Inferior parietal cortex (tissue), 1 donor: ENCODE measurements at regions not wholly inside any gene's neighbourhood (a gene's known extent, or its start where the extent isn't known, plus 50 kb on each side); places are given as distances from the start of the nearest gene placed in this dataset.

Experiments
- DNase-seq: peaks from one replicate; pipeline ENCODE4 v3.0.0-alpha.2; 2016; ENCODE audit errors: extremely low spot score

DNA sequence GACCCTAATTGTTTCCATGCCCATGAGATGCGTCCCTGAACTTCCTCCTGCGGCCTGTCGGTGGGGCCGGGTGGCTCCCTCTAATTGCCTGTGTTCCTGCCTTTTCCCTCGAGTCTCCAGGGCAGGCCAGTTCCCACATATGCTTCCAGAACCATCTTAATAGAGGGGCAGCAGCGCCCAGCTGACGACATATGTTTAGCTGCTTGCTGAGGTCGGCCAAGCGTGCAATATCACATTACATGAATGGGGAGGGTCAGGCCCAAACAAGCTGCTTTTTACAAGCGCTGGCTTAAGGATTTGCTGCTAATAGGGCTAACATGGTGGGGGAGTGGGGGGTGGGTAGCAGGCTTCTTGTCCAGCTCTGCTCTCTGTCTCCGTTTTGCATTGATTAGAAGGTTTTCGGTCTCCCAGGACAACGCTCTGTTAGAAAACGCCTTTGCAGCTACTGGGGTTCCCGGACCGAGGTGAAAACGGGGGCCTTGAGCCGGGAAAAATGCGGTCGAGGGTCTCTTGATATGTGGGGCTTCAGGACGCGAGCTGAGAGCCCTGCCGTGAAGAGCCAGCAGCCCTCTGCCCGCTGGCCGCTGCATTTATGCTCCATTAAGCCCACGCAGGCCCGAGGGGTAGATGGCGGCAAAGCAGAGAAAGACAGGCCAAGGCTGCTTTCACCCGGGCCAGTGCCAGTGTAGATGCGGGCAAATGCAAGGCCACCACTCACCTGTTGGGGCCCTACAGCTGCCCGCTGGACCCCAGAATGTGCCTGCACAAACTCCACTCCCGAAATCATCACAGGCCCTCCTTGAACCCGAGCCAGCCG lies 308.5 kb downstream of the BMP7 start:
- no peak for DNase-seq

DNA sequence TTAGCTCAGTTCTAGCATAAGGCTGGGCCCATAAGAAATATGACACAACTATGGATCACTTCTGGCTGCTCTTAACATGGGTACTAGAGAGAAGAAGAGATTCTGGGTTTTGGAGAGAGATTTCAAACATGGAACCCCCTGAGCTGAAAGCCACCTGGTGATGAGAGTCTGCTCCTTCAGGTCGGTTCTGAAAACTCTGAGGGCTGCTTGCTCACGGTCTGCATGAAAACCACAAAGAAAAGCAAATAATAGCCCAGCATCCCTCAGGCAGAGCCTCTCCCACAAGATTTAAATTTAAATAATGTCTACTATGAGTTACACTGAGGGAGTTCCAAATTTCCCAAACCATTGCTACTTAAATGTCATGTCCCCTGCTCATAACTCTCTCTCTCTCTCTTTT lies 301.5 kb downstream of the BMP7 start:
- no peak for DNase-seq

DNA sequence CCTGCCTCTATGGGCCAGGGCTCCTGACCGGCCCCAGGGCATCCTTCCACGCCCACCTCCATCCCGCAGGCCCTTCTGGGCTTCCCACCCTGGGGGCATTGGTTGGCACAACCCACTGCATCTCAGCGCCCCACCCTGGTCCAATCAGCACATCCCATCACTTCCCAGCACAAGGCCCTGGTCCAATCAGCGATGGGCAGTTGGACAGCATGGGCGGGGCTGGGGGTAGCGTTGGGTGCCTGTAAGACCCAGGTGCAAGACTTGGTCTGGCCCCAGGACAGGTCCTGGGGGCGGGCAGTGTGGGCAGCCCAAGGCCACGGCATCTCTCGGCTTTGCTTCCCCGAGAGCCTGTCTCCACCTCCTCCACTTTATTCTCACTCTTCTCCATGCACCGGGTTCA lies 298.5 kb downstream of the BMP7 start:
- DNase-seq: no peak

DNA sequence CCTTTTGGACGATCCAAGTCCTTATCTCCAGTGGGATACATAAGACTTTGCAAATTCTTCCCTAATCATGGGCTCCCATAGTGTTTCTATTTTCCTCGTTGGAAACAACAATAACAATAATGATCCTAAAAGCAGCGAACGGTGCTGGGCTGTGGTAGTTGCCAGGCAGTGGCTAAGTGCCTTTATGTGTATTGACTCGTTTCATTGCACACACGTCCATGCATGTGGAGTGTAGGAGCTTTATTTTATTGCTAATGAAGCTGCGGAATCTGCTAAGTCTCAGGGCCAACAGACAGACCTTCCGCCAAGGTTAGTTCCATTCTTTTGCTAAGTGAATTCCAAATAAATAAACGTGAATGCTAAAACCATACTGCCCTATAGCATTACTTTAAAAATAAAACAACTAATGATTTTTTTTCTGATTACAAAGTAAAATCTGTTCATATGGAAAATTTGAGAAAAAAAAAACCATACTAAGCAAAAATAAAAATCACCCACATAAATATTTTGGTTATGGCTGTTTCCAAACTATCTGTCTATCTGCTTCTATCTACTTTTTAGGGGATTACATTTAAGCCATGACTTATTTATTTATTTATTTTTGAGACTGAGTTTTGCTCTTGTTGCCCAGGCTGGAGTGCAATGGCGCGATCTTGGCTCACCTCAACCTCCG lies 297.9 kb downstream of the BMP7 start:
- DNase-seq: no peak

DNA sequence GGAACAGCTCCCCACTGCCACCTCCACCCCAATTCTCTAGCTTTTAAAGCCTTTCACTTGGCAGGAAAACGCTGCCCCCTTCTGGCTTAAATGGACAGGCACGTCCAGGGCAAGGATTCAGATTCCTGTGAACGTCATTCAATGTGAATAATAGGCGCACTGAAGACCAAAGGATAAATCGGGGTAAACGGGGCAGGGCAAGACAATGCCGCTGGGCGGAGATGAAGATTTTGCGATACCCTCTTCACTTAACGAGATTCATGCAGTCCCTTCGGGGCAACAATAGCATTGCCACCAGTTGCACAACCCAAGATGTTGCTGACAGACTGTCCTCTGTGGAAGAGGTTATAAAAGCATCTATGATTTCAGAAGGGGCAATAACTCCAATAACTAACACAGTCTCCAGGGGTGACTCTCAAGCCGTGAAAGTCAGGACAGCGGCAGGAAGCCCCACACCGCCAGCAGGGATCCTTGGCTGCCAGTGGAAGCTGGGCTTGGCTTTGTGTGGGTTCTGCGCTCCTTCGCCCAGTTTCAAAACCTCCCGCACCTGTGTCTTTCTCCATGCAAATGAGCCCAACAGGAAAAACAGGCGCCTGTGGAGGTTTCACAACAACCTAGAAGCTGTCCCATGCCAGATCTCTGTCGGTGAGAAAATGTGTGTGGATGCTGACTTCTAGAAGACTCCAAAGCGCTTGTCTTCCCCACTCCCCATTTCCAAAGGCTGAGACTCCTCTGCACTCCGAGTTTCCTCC lies 291.8 kb downstream of the BMP7 start:
- DNase-seq: peak; percentile 32

DNA sequence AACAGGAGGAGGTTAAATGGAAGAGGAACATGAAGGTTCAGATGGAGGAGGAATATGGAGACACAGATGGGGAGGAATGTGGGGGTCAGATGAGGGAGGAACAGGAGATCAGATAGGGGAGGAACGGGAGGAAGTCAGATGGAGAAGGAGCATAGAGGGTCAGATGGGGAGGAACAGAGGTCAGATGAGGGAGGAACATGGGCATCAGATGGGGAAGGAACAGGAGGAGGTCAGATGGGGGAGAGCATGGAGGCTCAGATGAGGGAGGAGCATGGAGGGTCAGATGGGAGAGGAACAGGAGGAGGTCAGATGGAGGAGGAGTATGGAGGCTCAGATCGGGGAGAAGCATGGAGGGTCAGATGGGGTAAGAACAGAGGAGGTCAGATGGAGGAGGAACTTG lies 290.6 kb downstream of the BMP7 start:
- DNase-seq: no peak

DNA sequence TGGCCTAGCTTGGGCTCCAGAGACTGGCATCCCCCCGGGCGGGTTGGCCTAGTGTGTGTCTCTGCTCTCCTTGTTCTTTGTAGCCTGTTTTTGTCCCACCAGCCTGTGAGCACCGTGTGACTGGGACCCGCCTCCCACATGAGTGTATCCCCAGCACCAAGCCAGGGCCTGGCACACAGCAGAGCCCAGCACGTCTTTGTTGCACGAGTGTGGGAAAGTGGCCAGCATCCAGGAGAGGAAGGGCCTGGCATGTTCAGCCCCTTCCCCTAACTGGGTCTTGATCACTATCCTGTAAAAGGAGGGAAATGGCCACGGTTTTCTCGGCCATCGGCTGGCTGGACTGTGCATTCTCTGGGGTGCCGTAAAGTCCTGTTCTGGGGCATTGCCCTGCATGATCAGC lies 290.1 kb downstream of the BMP7 start:
- no peak for DNase-seq

DNA sequence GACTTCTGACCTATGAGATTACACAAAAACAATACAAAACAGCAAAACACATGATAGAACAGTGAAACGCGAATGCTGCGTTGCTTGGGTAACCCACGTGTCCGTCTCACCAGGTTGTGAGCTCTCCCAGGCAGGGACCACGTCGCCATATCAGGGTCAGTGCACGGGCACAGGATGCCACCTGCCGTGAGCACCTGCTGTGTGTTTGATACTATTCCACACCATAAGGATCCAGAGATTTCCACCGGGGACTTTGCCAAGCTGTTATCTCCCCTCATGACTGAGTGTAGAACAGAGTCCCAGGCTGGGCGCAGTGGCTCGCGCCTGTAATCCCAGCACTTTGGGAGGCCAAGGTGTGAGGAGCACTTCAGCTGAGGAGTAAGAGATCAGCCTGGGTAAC lies 288.0 kb downstream of the BMP7 start:
- no peak for DNase-seq

DNA sequence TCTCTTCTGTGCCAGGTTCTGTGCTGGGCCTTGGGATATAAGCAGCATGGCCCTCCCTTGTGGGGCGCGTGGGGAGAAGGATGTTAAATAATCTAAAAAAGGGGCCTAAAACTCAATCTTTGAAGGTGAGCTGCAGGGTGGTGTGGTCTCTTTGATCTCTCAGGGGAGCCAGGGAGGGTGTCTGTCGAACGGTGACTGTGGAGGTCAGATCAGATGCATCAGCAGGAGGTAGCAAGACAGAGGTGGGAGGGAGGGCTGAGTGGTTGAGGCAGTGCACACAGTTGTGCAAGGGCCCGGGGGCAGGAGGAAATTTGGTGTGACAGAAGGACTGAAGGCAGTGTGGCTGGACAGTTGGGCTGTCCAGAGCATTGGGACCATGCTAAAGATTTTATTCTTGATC lies 287.3 kb downstream of the BMP7 start:
- DNase-seq: no peak

DNA sequence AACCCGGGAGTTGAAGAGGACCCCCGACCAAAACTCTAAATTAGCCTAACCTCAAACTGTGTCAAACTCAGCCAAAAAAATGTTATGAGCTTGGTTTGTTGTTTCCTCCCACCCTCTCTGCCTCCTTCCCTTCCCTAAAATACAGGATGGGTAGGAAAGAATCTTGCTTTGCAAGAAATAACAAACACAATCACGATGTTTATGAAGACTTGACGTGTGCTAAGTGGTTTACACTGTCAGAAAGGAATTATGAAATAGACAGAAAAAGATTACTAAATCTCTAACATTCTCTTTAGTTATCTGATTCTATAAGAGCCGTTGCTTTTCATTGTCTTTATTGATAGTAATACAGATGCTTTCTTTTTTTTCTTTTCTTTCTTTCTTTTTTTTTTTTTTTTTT lies 285.1 kb downstream of the BMP7 start:
- no peak for DNase-seq

DNA sequence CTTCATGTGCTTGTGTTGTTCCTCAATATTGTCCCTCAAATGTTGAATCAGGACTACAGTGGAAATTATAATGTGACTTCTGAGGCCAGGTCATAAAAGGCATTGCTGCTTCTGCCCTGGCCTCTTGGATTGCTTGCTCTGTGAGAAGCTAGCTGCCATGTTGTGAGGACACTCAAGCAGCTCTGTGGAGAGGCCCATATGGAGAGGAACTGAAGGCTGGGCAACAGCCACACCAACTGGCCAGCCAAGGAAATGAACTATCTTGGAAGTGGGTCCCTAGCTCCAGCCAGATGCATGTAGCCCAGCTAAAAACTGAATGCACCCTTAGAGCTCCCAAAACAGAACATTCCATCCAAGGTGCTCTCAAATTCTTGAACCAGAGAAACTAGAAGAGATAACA lies 282.6 kb downstream of the BMP7 start:
- no peak for DNase-seq

DNA sequence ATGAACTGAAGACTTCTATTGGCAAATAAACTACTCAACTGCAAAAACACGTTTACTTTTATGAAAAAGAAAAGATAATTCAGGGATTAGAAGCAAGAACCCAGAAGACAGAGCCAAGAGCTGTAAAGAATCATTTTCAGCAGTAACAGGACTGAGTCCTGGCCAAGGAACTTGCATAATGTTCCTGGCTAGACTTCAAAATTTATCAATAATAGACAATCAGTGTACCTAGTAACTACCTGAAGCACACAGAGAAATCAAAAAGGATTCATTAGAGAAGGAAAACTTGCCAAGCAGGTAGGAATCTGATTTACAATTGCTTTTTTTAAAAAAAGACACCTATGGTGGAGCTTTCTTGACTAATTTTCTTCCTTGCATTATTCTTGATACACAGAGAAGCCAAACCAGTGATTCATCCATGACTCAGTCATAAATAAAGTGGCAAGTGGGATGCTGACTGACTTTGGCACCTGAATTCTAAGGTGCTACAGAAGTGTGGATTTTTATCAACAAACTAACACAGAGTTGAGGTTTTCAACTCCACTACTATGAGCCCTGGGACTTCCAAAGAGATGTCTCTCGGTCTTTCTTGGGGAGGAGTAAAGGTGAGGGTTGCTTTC lies 281.3 kb downstream of the BMP7 start:
- no peak for DNase-seq

DNA sequence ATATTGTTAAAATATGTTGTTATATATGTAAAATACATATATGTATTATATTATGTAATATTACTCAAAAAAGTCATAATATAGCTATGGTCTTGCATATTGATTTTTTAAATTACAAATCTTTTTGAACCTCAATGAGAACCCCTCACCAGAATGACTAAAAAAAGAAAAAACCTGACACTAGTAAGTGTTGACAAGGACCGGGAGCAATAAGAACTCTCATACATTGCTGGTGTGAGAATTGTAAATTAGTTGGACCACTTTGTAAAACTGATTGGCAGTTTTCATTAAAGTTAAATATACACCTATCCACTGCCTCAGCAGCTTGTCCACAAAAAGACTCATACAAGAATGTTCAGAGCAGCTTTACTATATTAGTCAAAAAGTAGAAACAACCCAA lies 280.0 kb downstream of the BMP7 start:
- no peak for DNase-seq

DNA sequence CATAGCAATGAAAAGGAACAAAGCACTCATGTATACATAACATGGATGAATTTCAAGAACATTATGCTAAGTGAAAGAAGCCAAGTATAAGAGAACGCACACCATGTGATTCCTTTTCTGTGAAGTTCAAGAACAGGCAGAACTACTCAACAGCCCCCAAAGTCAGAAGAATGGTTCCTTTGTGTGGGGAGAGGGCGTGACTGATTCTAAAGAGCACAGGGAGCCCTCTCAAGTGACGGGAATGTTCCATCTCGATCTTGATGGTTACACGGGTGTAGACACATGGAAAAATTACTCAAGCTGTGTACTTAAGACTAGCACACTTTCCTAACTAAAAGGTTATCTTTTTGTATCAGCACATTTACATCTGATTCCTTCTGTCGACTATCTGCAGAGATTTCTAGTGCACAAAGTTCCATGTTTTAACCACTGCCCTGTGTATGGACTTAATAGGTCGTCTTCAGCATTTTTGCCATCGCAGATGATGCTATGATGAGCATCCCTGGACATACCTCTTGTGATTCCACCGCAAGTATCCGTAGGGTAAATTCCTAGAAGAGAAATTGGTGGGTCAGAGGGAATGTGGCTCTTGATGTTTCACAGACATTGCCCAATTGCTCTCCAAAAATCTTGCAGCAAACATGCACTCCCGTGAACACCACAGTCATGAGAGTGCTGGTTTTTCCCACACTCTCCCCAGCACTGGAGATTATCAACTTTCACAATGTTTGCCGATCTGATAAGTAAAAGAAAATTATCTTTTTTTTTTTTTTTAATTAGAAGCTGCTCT lies 279.3 kb downstream of the BMP7 start:
- DNase-seq: no peak

DNA sequence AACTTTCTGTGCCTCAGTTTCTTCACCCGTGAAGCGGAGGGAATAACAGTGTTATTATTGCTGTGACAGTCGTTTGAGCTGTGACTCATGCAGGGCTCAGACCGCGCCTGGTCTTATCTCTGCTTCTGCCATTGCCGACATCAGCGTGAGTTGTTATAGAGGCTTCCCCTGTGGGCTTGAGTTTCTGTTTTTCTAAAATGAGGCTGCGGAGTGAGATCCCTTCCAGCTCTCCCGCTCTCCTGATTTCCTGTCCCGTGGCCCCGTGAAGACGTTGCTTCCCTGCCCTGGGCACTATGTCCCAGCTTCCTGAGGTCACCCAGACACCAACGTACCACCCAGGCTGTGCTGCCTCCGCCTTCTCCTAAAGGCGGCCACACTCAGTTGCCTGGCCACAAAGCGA lies 278.5 kb downstream of the BMP7 start:
- DNase-seq: no peak

DNA sequence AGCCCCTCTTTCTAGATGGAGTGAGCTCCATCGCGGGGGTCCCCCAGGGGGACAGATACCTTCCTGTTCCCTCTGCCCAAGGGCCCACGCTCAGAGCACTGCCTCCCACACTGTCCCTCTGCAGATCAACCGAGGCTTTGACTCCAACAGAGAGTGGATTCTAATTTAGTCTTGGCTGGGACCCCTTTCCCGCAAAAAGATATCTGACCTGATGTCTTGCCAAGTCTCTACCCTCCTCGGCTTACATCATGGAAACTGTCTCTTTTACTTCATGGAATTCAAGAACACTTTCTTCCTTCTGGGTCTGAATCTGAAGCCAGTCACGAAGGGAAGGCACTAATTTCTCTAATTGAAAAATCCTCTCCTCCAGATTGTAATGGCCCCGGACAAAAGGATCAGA lies 278.0 kb downstream of the BMP7 start:
- DNase-seq: no peak

DNA sequence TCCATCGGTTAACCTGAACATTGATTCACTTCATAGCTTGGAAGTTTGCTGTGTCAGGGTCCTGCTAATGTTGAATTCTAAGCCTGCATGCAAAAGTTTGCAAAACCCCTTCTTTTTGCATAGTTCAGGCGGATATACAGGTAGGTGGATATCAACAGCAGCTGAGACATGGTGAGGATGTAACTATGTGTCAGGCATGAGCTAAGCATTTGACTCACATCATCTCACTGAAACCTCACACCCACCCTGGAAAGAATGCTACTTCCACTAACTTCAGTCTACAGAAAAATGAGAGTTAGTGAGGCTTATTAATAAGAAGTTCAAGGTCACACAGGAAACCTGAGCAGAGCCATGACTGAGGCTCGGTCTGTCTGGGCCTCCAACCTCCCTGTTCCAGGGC lies 276.9 kb downstream of the BMP7 start:
- no peak for DNase-seq

DNA sequence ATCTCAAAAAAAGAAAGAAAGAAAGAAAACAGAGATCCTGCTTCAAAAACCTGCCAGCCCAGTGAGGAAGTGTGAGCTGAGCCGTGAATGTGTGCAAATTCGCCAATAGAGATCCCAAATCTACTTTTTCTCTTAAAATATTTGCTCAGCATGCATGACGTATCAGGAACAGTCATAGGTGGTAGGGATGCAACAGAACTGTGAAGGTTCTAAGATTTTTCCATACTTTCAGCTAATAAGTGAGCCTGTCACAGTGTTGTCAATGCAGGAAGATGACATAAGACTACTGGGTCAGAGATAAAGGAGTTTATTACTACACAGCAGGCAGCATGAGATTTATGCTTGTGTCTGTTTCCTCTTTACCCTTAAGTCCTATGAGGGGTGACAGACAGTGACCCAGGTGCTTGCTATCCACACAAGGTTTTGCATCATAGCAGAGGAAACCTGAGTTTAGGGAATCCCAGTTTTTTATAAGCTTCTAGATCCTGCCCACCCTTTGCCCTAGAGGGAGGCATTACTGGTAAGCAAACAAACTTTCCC lies 273.4 kb downstream of the BMP7 start:
- no peak for DNase-seq

DNA sequence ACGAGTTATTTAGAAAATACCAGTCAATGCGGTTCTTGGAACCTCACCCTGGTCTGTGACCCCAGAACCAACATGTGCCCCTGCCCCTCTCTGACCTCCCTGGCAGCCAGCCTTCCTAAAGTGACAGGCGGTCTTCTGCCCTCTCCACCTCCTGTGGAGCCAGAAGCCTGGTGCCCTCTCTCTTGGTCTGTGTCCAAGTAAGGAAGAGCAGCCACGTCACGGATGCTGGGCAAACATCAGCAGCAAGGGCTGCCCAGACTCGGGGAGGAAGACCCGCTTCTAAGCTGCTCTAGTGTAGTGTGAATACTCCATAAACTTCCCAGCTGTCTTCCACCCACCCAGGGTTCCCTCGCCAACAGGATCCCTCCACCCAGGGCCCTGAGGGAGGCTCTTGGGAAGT lies 272.4 kb downstream of the BMP7 start:
- no peak for DNase-seq

DNA sequence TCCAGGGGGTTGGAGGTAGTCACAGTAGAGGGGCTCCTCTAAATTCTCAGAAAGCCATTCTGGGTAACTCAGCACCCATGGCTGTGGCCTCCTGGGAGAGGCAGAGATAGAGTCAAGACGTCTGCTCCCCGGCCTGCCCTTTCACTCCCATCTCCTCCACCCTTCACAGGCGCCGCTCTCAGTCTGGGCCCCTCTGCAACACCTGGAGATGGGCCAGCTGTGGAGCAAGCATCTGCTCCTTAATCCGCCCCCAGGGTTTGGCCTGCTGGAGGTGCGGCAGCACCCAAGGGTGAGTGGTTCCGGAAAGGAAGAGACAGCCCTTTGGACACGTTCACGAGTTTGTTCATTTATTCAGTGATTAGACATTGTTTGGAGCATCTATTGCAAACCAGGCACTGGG lies 271.3 kb downstream of the BMP7 start:
- no peak for DNase-seq

DNA sequence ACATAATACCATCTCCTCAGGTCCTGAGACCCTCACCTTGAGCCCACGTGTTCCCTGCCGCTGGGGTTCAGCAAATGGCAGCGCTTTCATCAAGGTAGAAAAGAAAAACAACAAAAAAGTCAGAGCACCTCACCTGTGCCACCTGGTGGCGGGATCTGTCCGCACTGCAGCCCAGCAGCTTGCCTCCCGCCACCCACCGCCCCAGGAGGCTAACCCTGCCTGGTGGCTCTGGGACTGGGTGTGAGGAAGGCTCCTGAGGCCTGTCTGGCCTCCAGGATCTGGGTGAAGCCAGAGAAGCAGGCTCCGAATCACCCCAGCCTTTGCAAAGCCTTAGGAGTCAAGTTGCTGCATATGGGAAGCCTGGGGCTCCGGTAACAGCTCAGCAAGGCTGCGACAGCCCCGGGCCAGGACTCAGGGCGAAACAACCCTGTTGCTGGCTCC lies 270.8 kb downstream of the BMP7 start:
- no peak for DNase-seq
